ENCODE measurements at regions not wholly inside any gene's neighbourhood (a gene's known extent, or its start where the extent isn't known, plus 50 kb on each side); places are given as distances from the start of the nearest gene placed in this dataset.

GRCh38 chr10:90588222-90588621, 269.6 kb downstream of the HTR7 start:
- no peak for DNase-seq (ENCODE audit: low read depth)

GRCh38 chr10:90589825-90590224, 268.0 kb downstream of the HTR7 start:
- peak; percentile 11 for DNase-seq (ENCODE audit: low read depth)

GRCh38 chr10:90591629-90592028, 266.2 kb downstream of the HTR7 start:
- no peak for DNase-seq (ENCODE audit: low read depth)

- peak; percentile 54 for DNase-seq (ENCODE audit: low read depth)
Measured at GRCh38 chr10:90592638-90593302, 265.1 kb downstream of the HTR7 start.

DNA sequence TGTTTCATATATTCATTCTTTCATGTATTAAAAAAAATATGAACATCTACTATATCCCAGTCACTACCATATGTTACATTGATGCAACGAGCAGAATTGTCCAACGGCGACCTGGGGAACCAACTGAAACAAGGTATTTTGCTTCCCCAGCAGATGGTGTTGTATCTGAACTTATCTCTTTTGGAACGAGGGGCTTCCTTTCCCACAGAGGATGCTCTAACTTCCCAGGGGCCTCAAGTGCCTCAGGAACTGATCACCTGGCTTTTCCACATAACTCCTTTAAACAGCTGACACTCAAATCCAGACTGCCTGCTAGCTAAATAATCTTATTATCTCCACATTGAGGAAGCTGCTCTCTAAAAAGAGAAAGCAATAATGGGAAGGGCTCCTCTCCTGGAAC, 259.3 kb downstream of the HTR7 start:
- no peak for DNase-seq (ENCODE audit: low read depth)

DNA sequence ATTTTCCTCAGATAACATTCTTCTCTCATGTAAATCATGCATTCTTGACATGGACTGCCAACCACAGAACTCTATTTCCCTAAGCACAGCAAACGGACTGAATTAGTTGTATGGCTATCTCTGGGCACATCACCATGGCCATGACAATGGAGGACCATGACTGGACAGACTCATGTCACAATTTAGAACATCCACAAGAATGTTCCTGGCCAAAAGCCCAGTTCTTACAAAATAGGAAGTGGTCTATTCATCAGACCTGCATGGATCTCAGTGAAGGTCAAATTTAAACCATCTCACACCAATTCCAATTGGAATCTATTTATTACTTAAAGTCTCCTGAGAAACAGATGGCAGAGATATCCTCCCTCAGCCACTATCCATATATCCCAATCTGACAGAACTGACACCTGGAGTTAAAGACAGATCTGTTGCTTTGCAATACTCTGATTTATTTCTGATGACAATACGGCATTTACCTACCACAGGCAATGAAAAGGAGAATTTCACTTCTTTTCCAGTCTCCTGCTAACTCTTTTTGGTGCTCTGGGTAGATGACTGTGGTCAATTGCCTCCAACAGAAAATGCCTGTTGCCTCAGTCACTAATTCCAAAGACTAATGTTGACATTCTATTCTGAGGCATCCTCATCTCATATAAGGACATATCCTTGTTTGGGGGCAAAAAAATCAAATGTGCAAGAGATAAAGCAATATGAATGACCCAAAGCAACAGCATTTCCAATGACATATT, 254.8 kb downstream of the HTR7 start:
- peak; percentile 86 for DNase-seq (ENCODE audit: low read depth)

DNA sequence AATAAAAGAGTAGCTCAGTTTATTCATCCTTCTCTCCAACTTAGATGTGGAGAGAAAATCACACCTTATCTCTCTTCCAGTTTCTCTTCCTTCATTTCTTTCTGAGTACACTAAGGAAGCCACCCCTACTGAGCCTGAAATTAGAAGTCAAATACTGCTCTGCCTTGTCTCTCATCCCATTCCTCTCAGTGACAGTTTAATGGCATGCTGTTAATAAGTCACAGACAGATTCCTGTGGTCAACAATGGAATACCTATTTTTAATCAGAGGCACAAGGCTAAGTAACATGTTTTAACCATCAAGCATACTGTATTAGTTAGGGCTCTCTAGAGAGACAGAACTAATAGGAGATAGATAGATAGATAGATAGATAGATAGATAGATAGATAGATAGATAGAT, 253.2 kb downstream of the HTR7 start:
- DNase-seq (ENCODE audit: low read depth): peak; percentile 84

DNA sequence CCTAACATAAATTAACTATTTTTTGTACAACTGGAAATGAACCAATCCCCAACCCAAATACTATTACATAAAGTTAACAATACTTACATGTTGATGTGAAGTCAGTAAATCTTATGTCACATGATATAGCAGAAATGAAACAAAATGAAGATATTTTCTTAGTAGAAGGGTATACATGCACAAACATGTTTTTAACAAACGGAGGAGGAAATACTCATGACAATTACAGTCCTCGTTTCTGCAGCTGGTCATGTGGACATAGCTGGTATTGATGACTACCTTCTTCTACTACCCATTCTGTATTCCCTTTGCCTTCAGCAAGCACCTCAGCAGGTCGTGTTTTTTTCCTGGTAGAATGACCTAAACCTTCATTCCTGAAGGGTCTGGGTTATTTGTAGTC, 252.3 kb downstream of the HTR7 start:
- no peak for DNase-seq (ENCODE audit: low read depth)

- DNase-seq (ENCODE audit: low read depth): no peak
Measured at GRCh38 chr10:90612276-90612675, 245.6 kb downstream of the HTR7 start.

DNA sequence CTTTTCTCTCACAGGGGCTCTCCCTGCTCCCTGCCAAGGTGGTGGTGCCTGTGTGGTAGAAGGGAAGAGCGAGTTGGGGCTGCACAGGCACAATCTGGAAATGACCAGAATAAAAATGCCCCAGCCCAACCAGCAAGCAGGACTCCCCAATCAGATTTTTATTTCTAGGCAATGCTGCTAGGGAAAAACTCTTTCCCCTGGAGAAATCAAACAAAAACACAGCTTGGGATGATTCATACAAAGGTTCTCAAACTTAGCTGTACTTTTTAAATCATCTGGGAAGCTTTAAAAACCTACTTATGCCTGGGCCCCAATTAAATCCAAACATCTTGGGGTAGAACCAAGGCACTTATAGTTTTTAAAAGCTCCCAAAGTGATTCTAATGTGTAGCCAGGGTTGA, 243.2 kb downstream of the HTR7 start:
- DNase-seq (ENCODE audit: low read depth): no peak

DNA sequence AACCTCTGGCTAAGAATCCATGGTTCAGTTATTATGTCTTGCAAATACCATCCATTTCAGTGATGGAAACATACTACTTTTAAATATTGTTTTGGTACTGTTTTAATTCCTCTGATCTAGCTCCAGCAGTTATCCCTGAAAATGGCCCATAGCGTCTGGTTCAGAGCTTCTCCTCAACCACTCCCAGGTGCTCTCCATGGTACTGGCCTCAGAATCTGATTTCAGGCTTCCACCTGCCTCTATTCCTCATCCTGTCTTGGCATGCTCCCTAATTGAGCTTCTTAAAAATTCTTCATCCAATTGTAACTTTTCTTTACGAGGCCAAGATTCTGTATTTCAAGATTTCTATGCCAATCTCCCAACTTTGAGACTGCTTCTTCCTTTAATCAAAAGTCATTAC, 236.3 kb downstream of the HTR7 start:
- peak; percentile 7 for DNase-seq (ENCODE audit: low read depth)

- DNase-seq (ENCODE audit: low read depth): no peak
Measured at GRCh38 chr10:90635111-90635765, 222.6 kb downstream of the HTR7 start.

- no peak for DNase-seq (ENCODE audit: low read depth)
Measured at GRCh38 chr10:90640756-90641155, 217.1 kb downstream of the HTR7 start.

- DNase-seq (ENCODE audit: low read depth): no peak
Measured at GRCh38 chr10:90641731-90642130, 216.1 kb downstream of the HTR7 start.

DNA sequence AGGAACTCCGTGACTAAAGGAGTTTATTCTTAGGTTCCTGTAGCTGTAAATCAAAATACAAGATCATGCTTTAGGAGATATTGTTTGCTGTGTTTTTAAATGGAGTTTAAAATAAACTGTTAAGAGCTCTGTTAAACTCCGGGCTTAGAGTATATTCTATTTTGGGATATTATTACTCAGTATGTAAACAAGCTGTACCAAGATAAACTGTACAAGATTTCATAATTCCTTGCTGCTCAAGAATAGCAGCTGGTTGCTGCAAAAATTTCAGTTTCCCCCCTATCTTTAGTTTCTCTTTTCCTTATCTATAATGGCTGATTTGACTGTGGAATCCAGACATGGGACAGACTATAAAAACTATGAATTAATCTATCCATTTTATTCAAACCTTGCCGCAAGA, 215.7 kb downstream of the HTR7 start:
- DNase-seq (ENCODE audit: low read depth): no peak

- no peak for DNase-seq (ENCODE audit: low read depth)
Measured at GRCh38 chr10:90642650-90643049, 215.2 kb downstream of the HTR7 start.

- DNase-seq (ENCODE audit: low read depth): peak; percentile 15
Measured at GRCh38 chr10:90644165-90644564, 213.7 kb downstream of the HTR7 start.

DNA sequence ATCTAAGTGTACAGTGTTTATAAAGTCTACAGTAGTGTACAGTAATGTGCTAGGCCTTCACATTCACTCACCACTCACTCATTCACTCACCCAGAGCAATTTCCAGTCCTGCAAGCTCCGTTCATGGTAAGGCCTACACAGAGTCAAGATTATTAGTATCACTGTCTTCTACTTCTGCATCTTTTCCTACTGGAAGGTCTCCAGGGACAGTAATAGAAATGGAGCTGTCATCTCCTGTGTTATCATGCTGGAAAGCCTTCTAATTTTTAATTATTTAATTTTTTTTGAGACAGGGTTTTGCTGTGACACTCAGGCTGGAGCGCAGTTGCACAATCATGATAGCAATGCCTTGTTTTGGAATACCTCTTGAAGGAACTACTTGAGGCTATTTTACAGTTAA, 207.0 kb downstream of the HTR7 start:
- DNase-seq (ENCODE audit: low read depth): no peak

GRCh38 chr10:90652519-90652918, 205.3 kb downstream of the HTR7 start:
- DNase-seq (ENCODE audit: low read depth): peak; percentile 24

- DNase-seq (ENCODE audit: low read depth): no peak
Measured at GRCh38 chr10:90658791-90659190, 199.0 kb downstream of the HTR7 start.

GRCh38 chr10:90665905-90666662, 191.8 kb downstream of the HTR7 start:
- DNase-seq (ENCODE audit: low read depth): no peak

DNA sequence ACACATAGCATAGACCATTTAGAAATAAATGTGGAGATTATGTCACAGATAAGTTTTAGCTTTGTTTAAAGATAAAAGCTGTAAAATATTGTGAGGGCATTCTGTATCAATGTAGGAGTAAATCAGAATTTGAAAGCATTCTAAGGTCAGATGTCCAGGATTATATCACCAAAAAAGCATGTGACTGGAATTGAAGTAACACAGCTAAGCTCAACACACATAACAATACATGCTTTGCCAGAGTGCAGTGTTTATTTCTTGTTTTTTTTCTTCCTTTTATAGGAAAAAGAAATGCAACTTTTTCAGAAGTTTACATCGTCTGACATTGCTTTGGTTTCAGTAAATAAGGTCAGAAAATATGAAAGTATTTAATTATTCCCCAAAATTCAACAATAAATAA, 183.4 kb downstream of the HTR7 start:
- no peak for DNase-seq (ENCODE audit: low read depth)

All from renal cortical epithelial cell (primary cell).